Small intestine (tissue), 7 donors: ENCODE measurements at regions not wholly inside any gene's neighbourhood (a gene's known extent, or its start where the extent isn't known, plus 50 kb on each side); places are given as distances from the start of the nearest gene placed in this dataset.

Source experiments
- DNase-seq, 2 donors: peaks; one replicate each; pipeline versions ENCODE4 v3.0.0 to v3.0.0-alpha.2; 2013
- FAIRE-seq: peaks from 2 replicates; lab custom pipeline; 2012; peaks lifted over from hg19 to GRCh38; lab: Jason Lieb, UNC
- H3K27ac ChIP-seq, 3 donors: one replicate each; pipeline ENCODE4 v1.5.1; 2013; ENCODE audit warnings: low read length in 2 of 3, mild to moderate bottlenecking in 2 of 3, control low read depth in 1 of 3, inconsistent platforms in 1 of 3, low read depth in 1 of 3, moderate library complexity in 1 of 3
- H3K27me3 ChIP-seq, 3 donors: one replicate each; pipeline ENCODE4 v1.6.1; 2013; ENCODE audit warnings: low read length in 3 of 3, inconsistent platforms in 1 of 3; ENCODE audit not compliant: control insufficient read depth in 3 of 3, insufficient read depth in 3 of 3
- H3K36me3 ChIP-seq, 3 donors: one replicate each; pipeline ENCODE4 v1.6.1; 2013; ENCODE audit warnings: low read length in 3 of 3, inconsistent platforms in 1 of 3, low read depth in 1 of 3, mild to moderate bottlenecking in 1 of 3, moderate library complexity in 1 of 3; ENCODE audit not compliant: control insufficient read depth in 3 of 3, insufficient read depth in 2 of 3
- H3K4me1 ChIP-seq, 3 donors: one replicate each; pipeline ENCODE4 v1.6.1; 2013; ENCODE audit warnings: low read length in 2 of 3, inconsistent platforms in 1 of 3, low read depth in 1 of 3, mild to moderate bottlenecking in 1 of 3, moderate library complexity in 1 of 3; ENCODE audit not compliant: control insufficient read depth in 3 of 3, insufficient read depth in 2 of 3
- H3K4me3 ChIP-seq, 3 donors: one replicate each; pipeline ENCODE4 v1.5.1; 2013; ENCODE audit warnings: low read length in 3 of 3, control low read depth in 1 of 3, inconsistent platforms in 1 of 3, low read depth in 1 of 3, mild to moderate bottlenecking in 1 of 3, moderate library complexity in 1 of 3
- H3K9me3 ChIP-seq, 2 donors: one replicate each; pipeline ENCODE4 v1.6.1; 2013; ENCODE audit warnings: low read depth in 1 of 2, low read length in 1 of 2; ENCODE audit not compliant: control insufficient read depth in 2 of 2, insufficient read depth in 1 of 2
- WGBS, 3 donors: extraction: QIAGEN DNeasy Blood & Tissue Kit; methylation state at CpG; one replicate each; pipeline ENCODE4 v1.1.7; 2013; 5-methylcytosine and 5-hydroxymethylcytosine counted together
- donor health status: healthy with polysubstance abuse.
- donor health status: control.
- donor health status: control.
- donor health status: Bipolar disorder and iron deficiency.
- donor health status: healthy.

DNA sequence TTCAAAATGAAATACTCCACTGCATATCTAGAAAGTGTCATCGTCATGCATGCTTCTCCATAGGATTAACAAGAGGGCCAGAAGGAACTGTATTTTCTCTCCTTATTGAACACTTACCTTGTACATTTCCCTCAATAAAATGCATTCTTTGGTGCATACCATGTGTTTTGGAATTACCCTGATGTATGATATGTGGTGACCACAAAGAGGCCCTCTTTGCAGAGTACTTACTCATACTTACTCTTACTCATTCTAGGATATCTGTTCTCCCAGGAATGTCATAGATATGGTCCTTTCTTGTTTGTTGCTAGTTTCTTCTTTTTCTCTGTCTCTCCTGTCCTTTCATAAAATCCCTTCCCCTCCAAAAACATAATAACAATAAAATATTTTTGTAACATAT is 1087.1 kb upstream of the POT1 start:
- no peak for DNase-seq

GRCh38 chr7:126005064-126005463 is 1075.4 kb upstream of the POT1 start:
- DNase-seq = no peak
- H3K27ac ChIP-seq = no peak overlapping the region
- no peak overlapping the region for H3K4me3 ChIP-seq
- H3K9me3 ChIP-seq = no peaks in the 10 kb centered on the region
- H3K27me3 ChIP-seq = no peaks in the 10 kb centered on the region
- H3K36me3 ChIP-seq = no peaks in the 10 kb centered on the region
- no peak for FAIRE-seq
- WGBS, 3 donors = 55 to 73% (median 65%) methylated on average over 4 of the region's 4 CpGs
- H3K4me1 ChIP-seq = no peaks in the 10 kb centered on the region

More for the DNA sequence above, 1087.1 kb upstream of the POT1 start:
- H3K9me3 ChIP-seq = no peaks in the 10 kb centered on the region
- FAIRE-seq = no peak
- no peaks in the 10 kb centered on the region for H3K36me3 ChIP-seq
- no peak overlapping the region for H3K4me3 ChIP-seq
- 81 to 93% (median 90%) methylated on average over 1 of the region's 1 CpG for WGBS, 3 donors
- no peaks in the 10 kb centered on the region for H3K4me1 ChIP-seq
- no peaks in the 10 kb centered on the region for H3K27me3 ChIP-seq
- no peak overlapping the region for H3K27ac ChIP-seq

GRCh38 chr7:126001349-126001748 is 1071.7 kb upstream of the POT1 start:
- Histone ChIP-seq H3K36me3 (no peaks in the 10 kb centered on the region), H3K4me3 (no peak overlapping the region), H3K27ac (no peak overlapping the region), H3K4me1 (no peaks in the 10 kb centered on the region), H3K27me3 (no peaks in the 10 kb centered on the region), H3K9me3 (peaks cover 0 to 2% of the 10 kb centered on the region in 2 donors)
- FAIRE-seq (no peak), DNase-seq (no peak)
- WGBS, 3 donors = 29 to 47% (median 34%) methylated on average over 1 of the region's 1 CpG

GRCh38 chr7:125984795-125985194 is 1055.2 kb upstream of the POT1 start:
- Histone ChIP-seq H3K4me3 (no peak overlapping the region), H3K4me1 (no peaks in the 10 kb centered on the region), H3K27ac (no peak overlapping the region), H3K9me3 (no peaks in the 10 kb centered on the region), H3K27me3 (no peaks in the 10 kb centered on the region), H3K36me3 (no peaks in the 10 kb centered on the region)
- FAIRE-seq = no peak
- 75 to 86% (median 80%) methylated on average over 3 of the region's 3 CpGs for WGBS, 3 donors
- DNase-seq = no peak

GRCh38 chr7:125971656-125972055 is 1042.0 kb upstream of the POT1 start:
- Histone ChIP-seq H3K27ac (no peak overlapping the region), H3K36me3 (no peaks in the 10 kb centered on the region), H3K27me3 (no peaks in the 10 kb centered on the region), H3K4me3 (no peak overlapping the region), H3K9me3 (no peaks in the 10 kb centered on the region), H3K4me1 (no peaks in the 10 kb centered on the region)
- DNase-seq (no peak), FAIRE-seq (no peak)
- 56 to 73% (median 57%) methylated on average over 2 of the region's 2 CpGs for WGBS, 3 donors

- no peaks in the 10 kb centered on the region for H3K4me1 ChIP-seq
- no peaks in the 10 kb centered on the region for H3K9me3 ChIP-seq
- FAIRE-seq = no peak
- no peak for DNase-seq
- no peaks in the 10 kb centered on the region for H3K27me3 ChIP-seq
- no peak overlapping the region for H3K4me3 ChIP-seq
- H3K27ac ChIP-seq = no peak overlapping the region
- 69 to 84% (median 81%) methylated on average over 1 of the region's 1 CpG for WGBS, 3 donors
- no peaks in the 10 kb centered on the region for H3K36me3 ChIP-seq
Measured at GRCh38 chr7:125966278-125967048, 1036.8 kb upstream of the POT1 start.

DNA sequence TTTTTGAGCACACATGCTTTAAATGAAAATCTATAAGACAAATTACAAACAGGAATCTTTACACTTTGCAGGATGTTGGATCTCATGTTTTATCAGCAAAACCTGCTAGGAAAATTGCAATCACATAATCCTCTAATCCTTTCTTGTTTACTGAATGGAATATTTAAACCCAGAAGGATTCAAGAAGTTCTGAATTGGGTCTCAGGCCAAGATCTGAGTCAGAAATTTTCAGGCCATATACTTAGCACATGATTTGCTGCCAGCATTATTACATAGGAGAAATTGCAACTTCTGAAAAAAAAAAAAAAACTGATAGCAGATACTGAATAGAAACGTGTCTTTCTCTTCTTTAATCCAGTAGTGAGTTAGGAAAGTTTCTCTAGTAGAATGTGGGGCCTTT is 1005.3 kb upstream of the POT1 start:
- FAIRE-seq (no peak), DNase-seq (no peak)
- Histone ChIP-seq H3K27ac (no peak overlapping the region), H3K4me3 (no peak overlapping the region), H3K4me1 (no peaks in the 10 kb centered on the region), H3K9me3 (no peaks in the 10 kb centered on the region), H3K27me3 (no peaks in the 10 kb centered on the region), H3K36me3 (no peaks in the 10 kb centered on the region)
- WGBS, 3 donors = 0 to 14% (median 6%) methylated on average over 1 of the region's 1 CpG

DNA sequence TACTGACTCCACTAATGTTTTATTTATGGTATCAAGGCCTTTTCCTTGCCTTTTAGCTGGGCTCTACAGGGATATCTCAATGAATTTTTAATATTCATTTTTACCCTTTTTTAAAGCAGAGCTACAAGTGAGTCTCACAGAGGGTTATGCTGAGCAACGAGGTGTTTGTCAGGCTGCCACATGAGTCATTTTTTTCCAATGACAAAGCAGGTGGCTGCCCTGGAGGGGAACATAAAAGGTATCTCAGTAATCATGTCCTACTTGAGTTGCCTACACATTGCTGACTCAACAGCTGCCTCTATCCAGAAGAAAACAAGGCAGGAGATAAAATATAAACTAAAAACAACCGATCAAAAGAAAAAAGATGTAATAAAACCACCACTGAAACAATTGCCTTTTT is 1004.9 kb upstream of the POT1 start:
- DNase-seq = no peak
- H3K27me3 ChIP-seq = no peaks in the 10 kb centered on the region
- no peaks in the 10 kb centered on the region for H3K36me3 ChIP-seq
- 17 to 30% (median 21%) methylated on average over 2 of the region's 2 CpGs for WGBS, 3 donors
- H3K9me3 ChIP-seq = no peaks in the 10 kb centered on the region
- no peaks in the 10 kb centered on the region for H3K4me1 ChIP-seq
- no peak overlapping the region for H3K4me3 ChIP-seq
- FAIRE-seq = no peak
- H3K27ac ChIP-seq = no peak overlapping the region

DNA sequence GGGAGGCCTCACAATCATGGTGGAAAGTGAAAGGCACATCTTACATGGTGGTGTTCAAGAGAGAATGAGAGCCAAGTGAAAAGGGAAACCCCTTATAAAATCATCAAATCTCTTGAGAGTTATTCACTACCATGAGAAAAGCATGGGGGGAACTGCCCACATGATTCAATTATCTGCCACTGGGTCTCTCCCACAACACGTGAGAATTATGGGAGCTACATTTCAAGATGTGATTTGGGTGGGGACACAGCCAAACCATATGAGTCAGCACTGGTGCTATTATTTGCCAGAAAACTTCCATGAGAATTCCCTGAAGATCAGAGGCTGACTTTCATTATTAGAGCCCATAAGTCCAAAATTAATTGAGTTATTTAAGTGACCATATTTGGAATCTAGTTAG is 1001.2 kb upstream of the POT1 start:
- Histone ChIP-seq H3K9me3 (no peaks in the 10 kb centered on the region), H3K4me1 (no peaks in the 10 kb centered on the region), H3K27ac (no peak overlapping the region), H3K4me3 (no peak overlapping the region), H3K36me3 (no peaks in the 10 kb centered on the region), H3K27me3 (no peaks in the 10 kb centered on the region)
- 75 to 82% (median 80%) methylated on average over 1 of the region's 1 CpG for WGBS, 3 donors
- FAIRE-seq (no peak), DNase-seq (no peak)
